GM23338 (cell line): ENCODE measurements at regions not wholly inside any gene's neighbourhood (a gene's known extent, or its start where the extent isn't known, plus 50 kb on each side); places are given as distances from the start of the nearest gene placed in this dataset.

Experiments used
- CREB1 ChIP-seq: fragments of 250-450 bp; sonication (Bioruptor Pico); IDR thresholded peaks from 2 replicates; pipeline ENCODE4 v1.5.0; 2020; ENCODE audit warnings: low read depth, mild to moderate bottlenecking, moderate library complexity
- EZH2 ChIP-seq: fragments of 200-600 bp; sonication (generic); IDR thresholded peaks from one replicate; pipeline ENCODE4 v1.8.0; 2017; ENCODE audit warnings: antibody characterized with exemption, mild to moderate bottlenecking, low read depth; ENCODE audit not compliant: unreplicated experiment
- EZH2phosphoT487 ChIP-seq: fragments of 200-600 bp; sonication (generic); IDR thresholded peaks from one replicate; pipeline ENCODE4 v1.8.1; 2018; ENCODE audit warnings: antibody characterized with exemption; ENCODE audit not compliant: unreplicated experiment
- NANOG ChIP-seq: IDR thresholded peaks from 2 replicates; pipeline ENCODE4 v1.6.1; 2016; ENCODE audit warnings: antibody characterized with exemption, borderline replicate concordance
- POLR2AphosphoS5 ChIP-seq: IDR thresholded peaks from 2 replicates; pipeline ENCODE4 v1.6.1; 2016; ENCODE audit warnings: antibody characterized with exemption, low read depth
- ZNF114 ChIP-seq: fragments of 250-450 bp; sonication (Bioruptor Pico); IDR thresholded peaks from 2 replicates; pipeline ENCODE4 v1.5.0; 2020; ENCODE audit warnings: mild to moderate bottlenecking, moderate library complexity
- ZNF462 ChIP-seq: fragments of 250-450 bp; sonication (Bioruptor Pico); IDR thresholded peaks from 2 replicates; pipeline ENCODE4 v1.5.0; 2020; ENCODE audit warnings: mild to moderate bottlenecking, moderate library complexity
- TF ChIP-seq, protein P1 (sequence below): IDR thresholded peaks from one replicate; pipeline ENCODE4 v1.6.1; 2018; ENCODE audit warnings: antibody characterized with exemption; ENCODE audit not compliant: unreplicated experiment
- TF ChIP-seq, protein P2 (sequence below), 2 experiments: fragments of 200-600 bp in 1 of 2; sonication (generic) in 1 of 2; conservative IDR thresholded peaks; 2 replicates each; pipeline versions ENCODE4 v1.5.1 to v1.6.1; 2016 to 2017; ENCODE audit warnings: antibody characterized with exemption in 2 of 2, low read depth in 2 of 2, mild to moderate bottlenecking in 2 of 2, moderate library complexity in 1 of 2

GRCh38 chr1:61579802-61580201 lies 145.1 kb downstream of the TM2D1 start:
- TF ChIP-seq POLR2AphosphoS5 (no peak), ZNF462 (CRISPR knock-in tag) (no peak), CREB1 (CRISPR knock-in tag) (no peak), EZH2 (no peak), EZH2phosphoT487 (no peak), NANOG (no peak), ZNF114 (CRISPR knock-in tag) (no peak)
- TF ChIP-seq, protein P1, sequence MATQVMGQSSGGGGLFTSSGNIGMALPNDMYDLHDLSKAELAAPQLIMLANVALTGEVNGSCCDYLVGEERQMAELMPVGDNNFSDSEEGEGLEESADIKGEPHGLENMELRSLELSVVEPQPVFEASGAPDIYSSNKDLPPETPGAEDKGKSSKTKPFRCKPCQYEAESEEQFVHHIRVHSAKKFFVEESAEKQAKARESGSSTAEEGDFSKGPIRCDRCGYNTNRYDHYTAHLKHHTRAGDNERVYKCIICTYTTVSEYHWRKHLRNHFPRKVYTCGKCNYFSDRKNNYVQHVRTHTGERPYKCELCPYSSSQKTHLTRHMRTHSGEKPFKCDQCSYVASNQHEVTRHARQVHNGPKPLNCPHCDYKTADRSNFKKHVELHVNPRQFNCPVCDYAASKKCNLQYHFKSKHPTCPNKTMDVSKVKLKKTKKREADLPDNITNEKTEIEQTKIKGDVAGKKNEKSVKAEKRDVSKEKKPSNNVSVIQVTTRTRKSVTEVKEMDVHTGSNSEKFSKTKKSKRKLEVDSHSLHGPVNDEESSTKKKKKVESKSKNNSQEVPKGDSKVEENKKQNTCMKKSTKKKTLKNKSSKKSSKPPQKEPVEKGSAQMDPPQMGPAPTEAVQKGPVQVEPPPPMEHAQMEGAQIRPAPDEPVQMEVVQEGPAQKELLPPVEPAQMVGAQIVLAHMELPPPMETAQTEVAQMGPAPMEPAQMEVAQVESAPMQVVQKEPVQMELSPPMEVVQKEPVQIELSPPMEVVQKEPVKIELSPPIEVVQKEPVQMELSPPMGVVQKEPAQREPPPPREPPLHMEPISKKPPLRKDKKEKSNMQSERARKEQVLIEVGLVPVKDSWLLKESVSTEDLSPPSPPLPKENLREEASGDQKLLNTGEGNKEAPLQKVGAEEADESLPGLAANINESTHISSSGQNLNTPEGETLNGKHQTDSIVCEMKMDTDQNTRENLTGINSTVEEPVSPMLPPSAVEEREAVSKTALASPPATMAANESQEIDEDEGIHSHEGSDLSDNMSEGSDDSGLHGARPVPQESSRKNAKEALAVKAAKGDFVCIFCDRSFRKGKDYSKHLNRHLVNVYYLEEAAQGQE = no peak
- TF ChIP-seq, protein P2, sequence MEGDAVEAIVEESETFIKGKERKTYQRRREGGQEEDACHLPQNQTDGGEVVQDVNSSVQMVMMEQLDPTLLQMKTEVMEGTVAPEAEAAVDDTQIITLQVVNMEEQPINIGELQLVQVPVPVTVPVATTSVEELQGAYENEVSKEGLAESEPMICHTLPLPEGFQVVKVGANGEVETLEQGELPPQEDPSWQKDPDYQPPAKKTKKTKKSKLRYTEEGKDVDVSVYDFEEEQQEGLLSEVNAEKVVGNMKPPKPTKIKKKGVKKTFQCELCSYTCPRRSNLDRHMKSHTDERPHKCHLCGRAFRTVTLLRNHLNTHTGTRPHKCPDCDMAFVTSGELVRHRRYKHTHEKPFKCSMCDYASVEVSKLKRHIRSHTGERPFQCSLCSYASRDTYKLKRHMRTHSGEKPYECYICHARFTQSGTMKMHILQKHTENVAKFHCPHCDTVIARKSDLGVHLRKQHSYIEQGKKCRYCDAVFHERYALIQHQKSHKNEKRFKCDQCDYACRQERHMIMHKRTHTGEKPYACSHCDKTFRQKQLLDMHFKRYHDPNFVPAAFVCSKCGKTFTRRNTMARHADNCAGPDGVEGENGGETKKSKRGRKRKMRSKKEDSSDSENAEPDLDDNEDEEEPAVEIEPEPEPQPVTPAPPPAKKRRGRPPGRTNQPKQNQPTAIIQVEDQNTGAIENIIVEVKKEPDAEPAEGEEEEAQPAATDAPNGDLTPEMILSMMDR (conservative IDR thresholded peaks at IDR 0.05; ENCODE audit: low read depth in 2 of 2) = no peak
